Cardiac muscle cell (in vitro differentiated cells and primary cell): ENCODE measurements at regions not wholly inside any gene's neighbourhood (a gene's known extent, or its start where the extent isn't known, plus 50 kb on each side); places are given as distances from the start of the nearest gene placed in this dataset.
"Not testable (repeated sequence)": the region's sequence is repeated elsewhere in the genome, so short reads cannot be mapped to it uniquely, and the experiment has no call there.

Experiments used
- DNase-seq, 2 donors: peaks; one replicate each; pipeline versions ENCODE4 v3.0.0 to v3.0.0-alpha.2; 2010 to 2017; ENCODE audit warnings: low read depth in 1 of 2, low spot score in 1 of 2
- H3K27ac ChIP-seq: fragments of 200-600 bp; sonication (generic); 2 replicates; pipeline ENCODE4 v1.5.1; 2016
- H3K27me3 ChIP-seq: fragments of 200-600 bp; sonication (generic); 2 replicates; pipeline ENCODE4 v1.6.0; 2016; ENCODE audit warnings: control low read depth
- H3K36me3 ChIP-seq: fragments of 200-600 bp; sonication (generic); 2 replicates; pipeline ENCODE4 v1.5.1; 2016; ENCODE audit warnings: control low read depth
- H3K4me1 ChIP-seq: fragments of 200-600 bp; sonication (generic); 2 replicates; pipeline ENCODE4 v1.8.1; 2017; ENCODE audit warnings: low read depth, mild to moderate bottlenecking, mixed run types
- H3K4me3 ChIP-seq: fragments of 200-600 bp; sonication (generic); 2 replicates; pipeline ENCODE4 v1.5.1; 2016; ENCODE audit warnings: mild to moderate bottlenecking
- H3K9me3 ChIP-seq: fragments of 200-600 bp; sonication (generic); 2 replicates; pipeline ENCODE4 v1.5.1; 2017; ENCODE audit warnings: low read depth, mild to moderate bottlenecking, control low read depth
- CTCF ChIP-seq: IDR thresholded peaks from 2 replicates; pipeline ENCODE4 v1.5.1; 2012; ENCODE audit warnings: low read depth, mild to moderate bottlenecking, low read length

GRCh38 chr20:39738651-39739050 is 776.5 kb downstream of the DHX35 start:
- Histone ChIP-seq H3K27me3 (no peaks in the 10 kb centered on the region), H3K9me3 (no peaks in the 10 kb centered on the region), H3K27ac (no peak overlapping the region), H3K36me3 (no peaks in the 10 kb centered on the region), H3K4me3 (no peak overlapping the region), H3K4me1 (no peaks in the 10 kb centered on the region)
- no peak for DNase-seq
- TF ChIP-seq CTCF = no peak

- no peak for DNase-seq
Observed at GRCh38 chr20:39736434-39737327, 774.5 kb downstream of the DHX35 start.

GRCh38 chr20:39725513-39725912 is 763.4 kb downstream of the DHX35 start:
- H3K4me1 ChIP-seq, DNase-seq, H3K36me3 ChIP-seq, H3K4me3 ChIP-seq, H3K9me3 ChIP-seq, H3K27me3 ChIP-seq, H3K27ac ChIP-seq: not testable (repeated sequence)

More at GRCh38 chr20:39736434-39737327, 774.5 kb downstream of the DHX35 start:
- no peaks in the 10 kb centered on the region for H3K27me3 ChIP-seq
- no peak overlapping the region for H3K27ac ChIP-seq
- no peak overlapping the region for H3K4me3 ChIP-seq
- H3K9me3 ChIP-seq = no peaks in the 10 kb centered on the region
- H3K36me3 ChIP-seq = no peaks in the 10 kb centered on the region
- no peak for TF ChIP-seq CTCF
- H3K4me1 ChIP-seq = no peaks in the 10 kb centered on the region

- DNase-seq = no peak
- Histone ChIP-seq H3K9me3 (no peaks in the 10 kb centered on the region), H3K27me3 (no peaks in the 10 kb centered on the region), H3K4me1 (no peaks in the 10 kb centered on the region), H3K4me3 (no peak overlapping the region), H3K36me3 (no peaks in the 10 kb centered on the region), H3K27ac (no peak overlapping the region)
- TF ChIP-seq CTCF = no peak
Observed at GRCh38 chr20:39719293-39719692, 757.1 kb downstream of the DHX35 start.

GRCh38 chr20:39717936-39718335 is 755.8 kb downstream of the DHX35 start:
- TF ChIP-seq CTCF = no peak
- H3K27me3 ChIP-seq = no peaks in the 10 kb centered on the region
- no peaks in the 10 kb centered on the region for H3K9me3 ChIP-seq
- peak overlapping the region; percentile 42 for H3K27ac ChIP-seq
- H3K36me3 ChIP-seq = no peaks in the 10 kb centered on the region
- no peaks in the 10 kb centered on the region for H3K4me1 ChIP-seq
- DNase-seq = peak in 1 of 2 donors; percentile 24
- H3K4me3 ChIP-seq = no peak overlapping the region

GRCh38 chr20:39716796-39717341 is 754.7 kb downstream of the DHX35 start:
- no peaks in the 10 kb centered on the region for H3K9me3 ChIP-seq
- TF ChIP-seq CTCF = no peak
- no peaks in the 10 kb centered on the region for H3K36me3 ChIP-seq
- no peaks in the 10 kb centered on the region for H3K27me3 ChIP-seq
- H3K4me1 ChIP-seq = no peaks in the 10 kb centered on the region
- no peak for DNase-seq
- H3K27ac ChIP-seq = no peak overlapping the region
- H3K4me3 ChIP-seq = no peak overlapping the region
